HCT116 (cell line): ENCODE measurements at regions not wholly inside any gene's neighbourhood (a gene's known extent, or its start where the extent isn't known, plus 50 kb on each side); places are given as distances from the start of the nearest gene placed in this dataset.

ENCODE experiments used
- CTCF ChIP-seq, 3 experiments: fragments of 200-600 bp in 1 of 3; sonication (generic) in 1 of 3; IDR thresholded peaks in 2 of 3; conservative IDR thresholded peaks in 1 of 3; 2 replicates each; pipeline ENCODE4 v1.5.1; 2012 to 2017; ENCODE audit warnings: low read depth in 2 of 3, low read length in 2 of 3, antibody characterized with exemption in 1 of 3, borderline replicate concordance in 1 of 3, control low read depth in 1 of 3, mild to moderate bottlenecking in 1 of 3, mixed read lengths in 1 of 3, mixed run types in 1 of 3, moderate library complexity in 1 of 3; ENCODE audit not compliant: insufficient read depth in 1 of 3
- EZH2 ChIP-seq: fragments of 200-600 bp; sonication (generic); IDR thresholded peaks from 2 replicates; pipeline ENCODE4 v1.6.1; 2017; ENCODE audit warnings: antibody characterized with exemption, mixed run types

- TF ChIP-seq CTCF (IDR thresholded peaks at IDR 0.05 in 2 of 3, conservative IDR thresholded peaks at IDR 0.05 in 1 of 3; ENCODE audit: borderline replicate concordance in 1 of 3, insufficient read depth in 1 of 3, low read depth in 2 of 3, low read length in 2 of 3) (no peak), EZH2 (no peak)
These were observed 315.5 kb upstream of the GK2 start for GRCh38 chr4:79723507-79723906.
